SK-N-SH (cell line): ENCODE measurements at regions not wholly inside any gene's neighbourhood (a gene's known extent, or its start where the extent isn't known, plus 50 kb on each side); places are given as distances from the start of the nearest gene placed in this dataset.

ENCODE experiments used
- CTCF ChIA-PET: fragments of 300-600, 350-600 bp; formaldehyde crosslinking; extraction: SDS; loops from one replicate; lab custom pipeline; 2021; lab: Yijun Ruan, JAX
- POLR2A ChIA-PET: fragments of 350-600 bp; sonication (Branson Sonifier 250); formaldehyde crosslinking; extraction: SDS; loops from one replicate; lab custom pipeline; 2020; ENCODE audit warnings: antibody characterized with exemption, inconsistent platforms; lab: Yijun Ruan, JAX
- DNase-seq: peaks from one replicate; pipeline ENCODE4 v3.0.0; 2012
- H2AFZ ChIP-seq: fragments of 200-600 bp; sonication (generic); 2 replicates; pipeline ENCODE4 v1.8.1; 2016; ENCODE audit warnings: antibody characterized with exemption, mild to moderate bottlenecking, low read depth
- H3F3A ChIP-seq: fragments of 200-600 bp; sonication (generic); replicated peaks from 2 replicates; pipeline ENCODE3; 2016; ENCODE audit warnings: antibody characterized with exemption, mild to moderate bottlenecking; ENCODE audit not compliant: insufficient read depth
- H3K27ac ChIP-seq, 2 experiments: fragments of 200-500 bp in 1 of 2; fragments of 200-600 bp in 1 of 2; sonication (Bioruptor generic) in 1 of 2; sonication (generic), shearing (Covaris generic) in 1 of 2; 2 replicates each; pipeline versions ENCODE4 v1.5.1 to v1.6.1; 2014 to 2016; ENCODE audit warnings: low read depth in 2 of 2, inconsistent platforms in 1 of 2, low read length in 1 of 2, mild to moderate bottlenecking in 1 of 2, mixed read lengths in 1 of 2
- H3K27me3 ChIP-seq: fragments of 200-600 bp; sonication (generic), shearing (Covaris generic); 2 replicates; pipeline ENCODE4 v1.6.1; 2016; ENCODE audit warnings: mixed run types; ENCODE audit not compliant: insufficient read depth
- H3K36me3 ChIP-seq, 2 experiments: fragments of 200-500 bp in 1 of 2; fragments of 200-600 bp in 1 of 2; sonication (Bioruptor generic) in 1 of 2; sonication (generic) in 1 of 2; replicated peaks in 1 of 2; 2 replicates each; pipeline versions ENCODE3 to v1.5.1; 2014 to 2016; ENCODE audit warnings: low read length in 1 of 2, mild to moderate bottlenecking in 1 of 2; ENCODE audit not compliant: insufficient read depth in 2 of 2, control insufficient read depth in 1 of 2
- H3K4me1 ChIP-seq, 2 experiments: fragments of 200-500 bp in 1 of 2; fragments of 200-600 bp in 1 of 2; sonication (Bioruptor generic) in 1 of 2; sonication (generic), shearing (Covaris generic) in 1 of 2; 2 replicates each; pipeline versions ENCODE4 v1.5.1 to v1.6.1; 2014 to 2016; ENCODE audit warnings: low read depth in 1 of 2, low read length in 1 of 2, mixed run types in 1 of 2; ENCODE audit not compliant: insufficient read depth in 2 of 2, control insufficient read depth in 1 of 2
- H3K4me2 ChIP-seq: fragments of 200-600 bp; sonication (generic), shearing (Covaris generic); 2 replicates; pipeline ENCODE4 v1.6.1; 2017; ENCODE audit warnings: mixed run types
- H3K4me3 ChIP-seq, 2 experiments: fragments of 200-500 bp in 1 of 2; fragments of 200-600 bp in 1 of 2; sonication (Bioruptor generic) in 1 of 2; sonication (generic), shearing (Covaris generic) in 1 of 2; 2 replicates each; pipeline versions ENCODE4 v1.5.1 to v1.8.1; 2014 to 2016; ENCODE audit warnings: low read depth in 2 of 2, inconsistent platforms in 1 of 2, low read length in 1 of 2, mild to moderate bottlenecking in 1 of 2, mixed read lengths in 1 of 2, moderate library complexity in 1 of 2
- H3K79me2 ChIP-seq: fragments of 200-600 bp; sonication (generic); 2 replicates; pipeline ENCODE4 v1.8.1; 2017; ENCODE audit warnings: mild to moderate bottlenecking; ENCODE audit not compliant: insufficient read depth
- H3K9ac ChIP-seq: fragments of 200-600 bp; sonication (generic); 2 replicates; pipeline ENCODE4 v1.6.1; 2017; ENCODE audit warnings: mixed run types
- H3K9me2 ChIP-seq: fragments of 200-600 bp; sonication (generic); 2 replicates; pipeline ENCODE4 v1.6.1; 2017; ENCODE audit warnings: mixed run types
- H3K9me3 ChIP-seq: fragments of 200-600 bp; sonication (generic); 2 replicates; pipeline ENCODE4 v1.6.1; 2017; ENCODE audit warnings: mixed run types, mild to moderate bottlenecking, moderate library complexity
- H4K20me1 ChIP-seq: fragments of 200-600 bp; sonication (generic); 2 replicates; pipeline ENCODE4 v1.6.1; 2017; ENCODE audit warnings: mild to moderate bottlenecking, mixed run types; ENCODE audit not compliant: insufficient read depth
- CHD2 ChIP-seq: fragments of 150-350 bp; IDR thresholded peaks from 2 replicates; pipeline ENCODE4 v1.6.1; 2018; ENCODE audit warnings: low read length; ENCODE audit not compliant: partially characterized antibody
- ELF1 ChIP-seq: IDR thresholded peaks from 2 replicates; pipeline ENCODE4 v1.4.0; 2012
- EZH2phosphoT487 ChIP-seq: fragments of 200-600 bp; sonication (generic); IDR thresholded peaks from 2 replicates; pipeline ENCODE4 v1.6.1; 2017; ENCODE audit warnings: low read depth, mixed run types, mild to moderate bottlenecking, antibody characterized with exemption, moderate library complexity, borderline replicate concordance
- FOXJ3 ChIP-seq: sonication (generic); formaldehyde crosslinking; IDR thresholded peaks from 2 replicates; pipeline ENCODE4 v1.5.1; 2020; ENCODE audit warnings: mild to moderate bottlenecking, missing genetic modification reagents
- GABPA ChIP-seq: IDR thresholded peaks from 2 replicates; pipeline ENCODE4 v1.4.0; 2012; ENCODE audit warnings: low read depth, mild to moderate bottlenecking
- GATA2 ChIP-seq: sonication (generic); formaldehyde crosslinking; IDR thresholded peaks from 2 replicates; pipeline ENCODE4 v1.5.0; 2020; ENCODE audit warnings: mild to moderate bottlenecking, missing genetic modification reagents
- JUND ChIP-seq: IDR thresholded peaks from 2 replicates; pipeline ENCODE4 v1.4.0; 2012
- MAX ChIP-seq: IDR thresholded peaks from 2 replicates; pipeline ENCODE4 v1.4.0; 2012; ENCODE audit warnings: low read depth
- MEF2A ChIP-seq: IDR thresholded peaks from 2 replicates; pipeline ENCODE4 v1.4.0; 2012; ENCODE audit warnings: low read depth, borderline replicate concordance
- NFIC ChIP-seq: IDR thresholded peaks from 2 replicates; pipeline ENCODE4 v1.4.0; 2012; ENCODE audit warnings: borderline replicate concordance
- RFX5 ChIP-seq: IDR thresholded peaks from 2 replicates; pipeline ENCODE4 v1.6.1; 2012; ENCODE audit warnings: mild to moderate bottlenecking, improper control_type of control experiment, low read length
- RXRA ChIP-seq: IDR thresholded peaks from 2 replicates; pipeline ENCODE4 v1.4.0; 2012; ENCODE audit warnings: low read depth, mild to moderate bottlenecking, borderline replicate concordance
- SIN3A ChIP-seq: IDR thresholded peaks from 2 replicates; pipeline ENCODE4 v1.6.1; 2012; ENCODE audit warnings: low read depth, mild to moderate bottlenecking, low read length, moderate library complexity, borderline replicate concordance
- SMC3 ChIP-seq: IDR thresholded peaks from 2 replicates; pipeline ENCODE4 v1.6.1; 2012; ENCODE audit warnings: low read depth, low read length, improper control_type of control experiment
- TCF12 ChIP-seq: IDR thresholded peaks from 2 replicates; pipeline ENCODE4 v1.4.0; 2012
- USF2 ChIP-seq: fragments of 150-350 bp; IDR thresholded peaks from 2 replicates; pipeline ENCODE4 v1.6.1; 2017; ENCODE audit warnings: antibody characterized with exemption, low read length, low read depth, borderline replicate concordance
- YY1 ChIP-seq: IDR thresholded peaks from 2 replicates; pipeline ENCODE4 v1.4.0; 2012; ENCODE audit warnings: low read depth, mild to moderate bottlenecking
- ZBTB33 ChIP-seq: IDR thresholded peaks from 2 replicates; pipeline ENCODE4 v1.4.0; 2012; ENCODE audit warnings: low read depth, borderline replicate concordance
- WGBS: methylation state at CpG from one replicate; pipeline ENCODE4 v1.1.6; 2017; ENCODE audit warnings: low lambda C conversion rate; 5-methylcytosine and 5-hydroxymethylcytosine counted together
- TF ChIP-seq, protein P1 (sequence below): IDR thresholded peaks from 2 replicates; pipeline ENCODE4 v1.6.1; 2012; ENCODE audit warnings: mild to moderate bottlenecking, low read depth, low read length, moderate library complexity
- TF ChIP-seq, protein P2 (sequence below): IDR thresholded peaks from 2 replicates; pipeline ENCODE4; 2012
- TF ChIP-seq, protein P3 (sequence below): fragments of 150-350 bp; IDR thresholded peaks from 2 replicates; pipeline ENCODE4 v1.6.1; 2016; ENCODE audit warnings: mild to moderate bottlenecking, low read depth, low read length
- TF ChIP-seq, protein P4 (sequence below): IDR thresholded peaks from 2 replicates; pipeline ENCODE4 v1.4.0; 2012; ENCODE audit warnings: low read depth, borderline replicate concordance
- TF ChIP-seq, protein P5 (sequence below): fragments of 200-600 bp; sonication (generic); IDR thresholded peaks from 2 replicates; pipeline ENCODE4 v1.6.1; 2017; ENCODE audit warnings: antibody characterized with exemption, mild to moderate bottlenecking, moderate library complexity

GRCh38 chr13:47256618-47257017 lies 359.8 kb upstream of the HTR2A start:
- H3K9me3 ChIP-seq, result no peaks in the 10 kb centered on the region
- 0% methylated on average over 1 of the region's 1 CpG for WGBS
- no peaks in the 10 kb centered on the region for H3K36me3 ChIP-seq
- no peak for DNase-seq
- no peak overlapping the region for H3K4me2 ChIP-seq
- no peaks in the 10 kb centered on the region for H4K20me1 ChIP-seq
- no peaks in the 10 kb centered on the region for H3K9me2 ChIP-seq
- H3K4me1 ChIP-seq, result 0 out of 4 replicates have a peak, but pooled peaks cover 0 to 10% of the 10 kb centered on the region in 2 experiments
- no peaks in the 10 kb centered on the region for H3K27me3 ChIP-seq
- H3K9ac ChIP-seq, result no peak overlapping the region
- CTCF ChIA-PET, result no interaction called here
- peaks cover 5% of the 10 kb centered on the region for H3F3A ChIP-seq
- POLR2A ChIA-PET, result no interaction called here
- H2AFZ ChIP-seq, result peak overlapping the region; percentile 5; the same call in 1 of the 2 replicates
- H3K27ac ChIP-seq, result peak overlapping the region in 1 of 2 experiments; percentile 62; a peak in 2 of 4 replicates
- H3K79me2 ChIP-seq, result no peaks in the 10 kb centered on the region
- no peak overlapping the region for H3K4me3 ChIP-seq
- TF ChIP-seq YY1 (no peak; the same call in 1 of the 2 replicates), CHD2 (no peak), FOXJ3 (CRISPR knock-in tag) (no peak), USF2 (no peak), SIN3A (no peak), MAX (no peak; the same call in 1 of the 2 replicates), ELF1 (no peak), RFX5 (no peak), NFIC (peak; percentile 65), JUND (peak; percentile 58), RXRA (no peak), GATA2 (CRISPR knock-in tag) (no peak), ZBTB33 (no peak), SMC3 (no peak), GABPA (no peak), MEF2A (no peak), EZH2phosphoT487 (no peak), TCF12 (peak; percentile 75)
- TF ChIP-seq, protein P1, sequence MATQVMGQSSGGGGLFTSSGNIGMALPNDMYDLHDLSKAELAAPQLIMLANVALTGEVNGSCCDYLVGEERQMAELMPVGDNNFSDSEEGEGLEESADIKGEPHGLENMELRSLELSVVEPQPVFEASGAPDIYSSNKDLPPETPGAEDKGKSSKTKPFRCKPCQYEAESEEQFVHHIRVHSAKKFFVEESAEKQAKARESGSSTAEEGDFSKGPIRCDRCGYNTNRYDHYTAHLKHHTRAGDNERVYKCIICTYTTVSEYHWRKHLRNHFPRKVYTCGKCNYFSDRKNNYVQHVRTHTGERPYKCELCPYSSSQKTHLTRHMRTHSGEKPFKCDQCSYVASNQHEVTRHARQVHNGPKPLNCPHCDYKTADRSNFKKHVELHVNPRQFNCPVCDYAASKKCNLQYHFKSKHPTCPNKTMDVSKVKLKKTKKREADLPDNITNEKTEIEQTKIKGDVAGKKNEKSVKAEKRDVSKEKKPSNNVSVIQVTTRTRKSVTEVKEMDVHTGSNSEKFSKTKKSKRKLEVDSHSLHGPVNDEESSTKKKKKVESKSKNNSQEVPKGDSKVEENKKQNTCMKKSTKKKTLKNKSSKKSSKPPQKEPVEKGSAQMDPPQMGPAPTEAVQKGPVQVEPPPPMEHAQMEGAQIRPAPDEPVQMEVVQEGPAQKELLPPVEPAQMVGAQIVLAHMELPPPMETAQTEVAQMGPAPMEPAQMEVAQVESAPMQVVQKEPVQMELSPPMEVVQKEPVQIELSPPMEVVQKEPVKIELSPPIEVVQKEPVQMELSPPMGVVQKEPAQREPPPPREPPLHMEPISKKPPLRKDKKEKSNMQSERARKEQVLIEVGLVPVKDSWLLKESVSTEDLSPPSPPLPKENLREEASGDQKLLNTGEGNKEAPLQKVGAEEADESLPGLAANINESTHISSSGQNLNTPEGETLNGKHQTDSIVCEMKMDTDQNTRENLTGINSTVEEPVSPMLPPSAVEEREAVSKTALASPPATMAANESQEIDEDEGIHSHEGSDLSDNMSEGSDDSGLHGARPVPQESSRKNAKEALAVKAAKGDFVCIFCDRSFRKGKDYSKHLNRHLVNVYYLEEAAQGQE, result no peak
- TF ChIP-seq, protein P2, sequence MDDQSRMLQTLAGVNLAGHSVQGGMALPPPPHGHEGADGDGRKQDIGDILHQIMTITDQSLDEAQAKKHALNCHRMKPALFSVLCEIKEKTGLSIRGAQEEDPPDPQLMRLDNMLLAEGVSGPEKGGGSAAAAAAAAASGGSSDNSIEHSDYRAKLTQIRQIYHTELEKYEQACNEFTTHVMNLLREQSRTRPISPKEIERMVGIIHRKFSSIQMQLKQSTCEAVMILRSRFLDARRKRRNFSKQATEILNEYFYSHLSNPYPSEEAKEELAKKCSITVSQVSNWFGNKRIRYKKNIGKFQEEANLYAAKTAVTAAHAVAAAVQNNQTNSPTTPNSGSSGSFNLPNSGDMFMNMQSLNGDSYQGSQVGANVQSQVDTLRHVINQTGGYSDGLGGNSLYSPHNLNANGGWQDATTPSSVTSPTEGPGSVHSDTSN, result peak; percentile 70
- TF ChIP-seq, protein P3, sequence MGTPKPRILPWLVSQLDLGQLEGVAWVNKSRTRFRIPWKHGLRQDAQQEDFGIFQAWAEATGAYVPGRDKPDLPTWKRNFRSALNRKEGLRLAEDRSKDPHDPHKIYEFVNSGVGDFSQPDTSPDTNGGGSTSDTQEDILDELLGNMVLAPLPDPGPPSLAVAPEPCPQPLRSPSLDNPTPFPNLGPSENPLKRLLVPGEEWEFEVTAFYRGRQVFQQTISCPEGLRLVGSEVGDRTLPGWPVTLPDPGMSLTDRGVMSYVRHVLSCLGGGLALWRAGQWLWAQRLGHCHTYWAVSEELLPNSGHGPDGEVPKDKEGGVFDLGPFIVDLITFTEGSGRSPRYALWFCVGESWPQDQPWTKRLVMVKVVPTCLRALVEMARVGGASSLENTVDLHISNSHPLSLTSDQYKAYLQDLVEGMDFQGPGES, result no peak
- TF ChIP-seq, protein P4, sequence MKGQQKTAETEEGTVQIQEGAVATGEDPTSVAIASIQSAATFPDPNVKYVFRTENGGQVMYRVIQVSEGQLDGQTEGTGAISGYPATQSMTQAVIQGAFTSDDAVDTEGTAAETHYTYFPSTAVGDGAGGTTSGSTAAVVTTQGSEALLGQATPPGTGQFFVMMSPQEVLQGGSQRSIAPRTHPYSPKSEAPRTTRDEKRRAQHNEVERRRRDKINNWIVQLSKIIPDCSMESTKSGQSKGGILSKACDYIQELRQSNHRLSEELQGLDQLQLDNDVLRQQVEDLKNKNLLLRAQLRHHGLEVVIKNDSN, result no peak
- TF ChIP-seq, protein P5, sequence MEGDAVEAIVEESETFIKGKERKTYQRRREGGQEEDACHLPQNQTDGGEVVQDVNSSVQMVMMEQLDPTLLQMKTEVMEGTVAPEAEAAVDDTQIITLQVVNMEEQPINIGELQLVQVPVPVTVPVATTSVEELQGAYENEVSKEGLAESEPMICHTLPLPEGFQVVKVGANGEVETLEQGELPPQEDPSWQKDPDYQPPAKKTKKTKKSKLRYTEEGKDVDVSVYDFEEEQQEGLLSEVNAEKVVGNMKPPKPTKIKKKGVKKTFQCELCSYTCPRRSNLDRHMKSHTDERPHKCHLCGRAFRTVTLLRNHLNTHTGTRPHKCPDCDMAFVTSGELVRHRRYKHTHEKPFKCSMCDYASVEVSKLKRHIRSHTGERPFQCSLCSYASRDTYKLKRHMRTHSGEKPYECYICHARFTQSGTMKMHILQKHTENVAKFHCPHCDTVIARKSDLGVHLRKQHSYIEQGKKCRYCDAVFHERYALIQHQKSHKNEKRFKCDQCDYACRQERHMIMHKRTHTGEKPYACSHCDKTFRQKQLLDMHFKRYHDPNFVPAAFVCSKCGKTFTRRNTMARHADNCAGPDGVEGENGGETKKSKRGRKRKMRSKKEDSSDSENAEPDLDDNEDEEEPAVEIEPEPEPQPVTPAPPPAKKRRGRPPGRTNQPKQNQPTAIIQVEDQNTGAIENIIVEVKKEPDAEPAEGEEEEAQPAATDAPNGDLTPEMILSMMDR, result no peak
